HAP-1 (cell line): ENCODE measurements at regions not wholly inside any gene's neighbourhood (a gene's known extent, or its start where the extent isn't known, plus 50 kb on each side); places are given as distances from the start of the nearest gene placed in this dataset.

Experiments
- DNase-seq, 2 experiments: peaks; one replicate each; pipeline ENCODE4 v3.0.0-alpha.2; 2016 to 2020; ENCODE audit warnings: low spot score in 2 of 2
- H3K27me3 ChIP-seq: fragments of 250-450 bp; sonication (Bioruptor Pico); 2 replicates; pipeline ENCODE4 v1.5.1; 2020; ENCODE audit warnings: low read depth, mild to moderate bottlenecking, moderate library complexity
- H3K36me3 ChIP-seq: fragments of 250-450 bp; sonication (Bioruptor Pico); replicated peaks from 2 replicates; pipeline ENCODE4 v1.5.1; 2020; ENCODE audit warnings: mild to moderate bottlenecking
- H3K4me1 ChIP-seq: fragments of 250-450 bp; sonication (Bioruptor Pico); 2 replicates; pipeline ENCODE4 v1.5.1; 2020; ENCODE audit warnings: mild to moderate bottlenecking
- H3K4me3 ChIP-seq: fragments of 250-450 bp; sonication (Bioruptor Pico); 2 replicates; pipeline ENCODE4 v1.5.1; 2020; ENCODE audit warnings: mild to moderate bottlenecking, moderate library complexity
- H3K9me3 ChIP-seq: fragments of 250-450 bp; sonication (Bioruptor Pico); 2 replicates; pipeline ENCODE4 v1.5.1; 2020; ENCODE audit warnings: mild to moderate bottlenecking, moderate library complexity
- in situ Hi-C: fragments of 300-500 bp; cut with MboI; formaldehyde crosslinking; loops from 3 replicates; pipeline ENCODE4 v1.14.3; 2020; ENCODE audit warnings: low sequenced_read_pairs, inconsistent platforms, mixed read lengths

DNA sequence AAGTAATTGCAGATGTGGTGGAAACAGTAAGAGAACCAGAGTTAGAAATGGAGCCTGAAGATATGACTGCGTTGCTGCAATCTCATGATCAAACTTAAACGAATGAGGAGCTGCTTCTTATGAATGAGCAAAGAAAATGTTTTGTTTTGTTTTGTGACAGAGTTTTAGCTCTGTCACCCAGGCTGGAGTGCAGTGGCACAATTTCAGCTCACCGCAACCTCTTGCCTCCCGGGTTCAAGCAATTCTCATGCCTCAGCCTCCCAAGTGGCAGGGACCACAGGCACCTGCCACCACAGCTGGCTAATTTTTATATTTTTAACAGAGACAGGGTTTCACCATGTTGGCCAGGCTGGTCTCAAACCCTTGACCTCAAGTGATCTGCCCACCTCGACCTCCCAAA is 53.3 kb upstream of the NFASC start:
- in situ Hi-C loops: no loop called here
- Histone ChIP-seq H3K9me3 (no peaks in the 10 kb centered on the region), H3K36me3 (no peaks in the 10 kb centered on the region), H3K4me3 (no peak overlapping the region), H3K4me1 (no peaks in the 10 kb centered on the region), H3K27me3 (peaks cover 45% of the 10 kb centered on the region)
- no peak for DNase-seq

DNA sequence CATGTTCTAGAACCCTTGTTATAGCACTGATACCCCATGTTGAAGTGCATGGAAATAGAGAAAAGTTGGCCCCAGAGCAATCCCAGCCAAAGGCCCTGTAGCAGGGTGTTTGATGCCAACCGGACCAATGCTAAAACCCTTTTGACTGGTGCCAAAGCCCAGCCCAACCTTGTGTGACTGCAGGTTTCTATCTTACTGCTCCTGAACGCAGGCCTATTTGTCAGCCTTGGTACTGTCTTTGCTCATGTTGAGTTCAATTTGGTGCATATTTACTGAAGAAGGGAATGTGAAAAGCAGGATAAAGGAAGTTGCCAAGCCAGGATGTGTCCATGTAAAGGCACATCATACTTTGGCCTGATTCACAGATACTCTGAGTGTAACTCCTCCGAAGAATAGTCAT is 51.7 kb upstream of the NFASC start:
- Histone ChIP-seq H3K4me3 (no peak overlapping the region), H3K4me1 (no peaks in the 10 kb centered on the region), H3K9me3 (no peaks in the 10 kb centered on the region), H3K27me3 (peaks cover 37% of the 10 kb centered on the region), H3K36me3 (no peaks in the 10 kb centered on the region)
- DNase-seq: no peak
- in situ Hi-C loops: no loop called here

DNA sequence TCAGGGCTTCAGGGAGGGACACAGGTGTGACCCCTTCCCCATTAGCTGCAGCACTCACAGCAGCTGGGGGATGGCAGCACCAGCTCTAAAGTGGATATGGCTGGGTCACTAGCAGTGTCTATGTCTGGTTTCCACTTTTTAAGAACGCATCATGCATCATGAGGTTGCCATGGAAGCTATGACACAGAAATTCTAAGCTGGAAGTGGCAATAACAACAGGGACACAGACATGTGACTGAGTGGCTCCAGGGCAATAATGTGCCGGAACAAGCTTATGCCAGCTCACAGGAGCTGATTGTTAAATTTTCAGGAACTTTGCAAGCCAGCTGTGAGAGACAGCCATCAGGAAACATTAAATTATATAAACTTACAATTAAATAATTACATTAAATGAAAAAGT is 51.2 kb upstream of the NFASC start:
- no peak for DNase-seq
- Histone ChIP-seq H3K36me3 (no peaks in the 10 kb centered on the region), H3K4me3 (no peak overlapping the region), H3K9me3 (no peaks in the 10 kb centered on the region), H3K27me3 (peaks cover 32% of the 10 kb centered on the region), H3K4me1 (no peaks in the 10 kb centered on the region)
- in situ Hi-C loops: no loop called here
